ENCODE measurements at regions not wholly inside any gene's neighbourhood (a gene's known extent, or its start where the extent isn't known, plus 50 kb on each side); places are given as distances from the start of the nearest gene placed in this dataset.

GRCh38 chrX:7789200-7789599 is 53.8 kb upstream of the VCX start:
- no peak for DNase-seq

DNA sequence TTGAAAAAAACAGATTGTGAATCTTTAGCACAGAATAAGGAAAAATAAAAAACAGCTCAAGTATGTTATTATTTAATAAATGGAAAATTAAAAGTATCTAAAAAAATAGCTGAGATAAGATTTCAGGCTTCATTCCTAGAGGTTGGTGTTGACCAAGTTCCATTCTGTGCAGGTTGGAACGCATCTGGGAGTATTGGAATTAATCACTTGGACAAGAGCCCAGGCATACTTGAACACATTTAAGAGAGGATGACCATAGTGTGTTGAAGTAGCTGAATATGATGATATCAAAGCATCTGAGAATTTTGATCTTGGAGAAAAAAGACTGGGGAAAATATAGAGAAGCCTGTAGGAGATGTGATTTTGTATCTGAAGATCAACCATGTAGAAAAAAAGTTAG is 54.6 kb upstream of the VCX start:
- no peak for DNase-seq

DNA sequence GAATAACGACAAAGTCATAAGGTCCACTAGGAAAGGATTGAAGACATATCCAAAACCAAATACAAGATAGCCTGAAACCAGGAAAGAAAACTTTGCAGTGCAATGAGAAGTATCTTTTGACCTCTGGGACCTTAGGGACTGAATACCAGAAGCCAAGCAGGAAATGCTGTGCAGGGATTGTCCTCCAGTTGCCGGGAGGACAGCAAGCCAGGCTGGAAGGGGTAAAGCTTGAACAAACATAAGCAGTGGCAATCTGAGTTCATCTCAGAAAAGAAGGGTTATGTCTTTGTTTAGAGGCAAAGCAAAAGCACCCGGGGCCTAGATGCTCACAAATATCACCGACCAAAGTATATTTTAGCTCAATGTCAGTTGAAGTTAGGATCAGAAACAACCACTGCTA is 55.3 kb upstream of the VCX start:
- no peak for DNase-seq

DNA sequence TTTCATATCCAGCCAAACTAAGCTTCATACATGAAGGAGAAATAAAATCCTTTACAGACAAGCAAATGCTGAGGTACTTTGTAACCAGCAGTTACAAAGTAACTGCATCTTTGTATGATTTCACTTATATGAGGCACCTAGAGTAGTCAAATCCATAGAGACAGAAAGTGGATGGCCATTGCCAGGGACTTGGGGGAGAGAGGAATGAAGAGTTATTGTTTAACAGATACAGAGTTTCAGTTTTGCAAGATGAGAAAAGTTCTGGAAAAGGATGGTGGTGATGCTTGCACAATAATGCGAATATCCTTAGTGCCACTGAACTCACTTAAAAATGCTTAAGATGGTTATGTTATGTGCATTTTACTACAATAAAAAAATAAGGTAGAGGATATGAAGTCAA is 58.4 kb upstream of the VCX start:
- DNase-seq: no peak

DNA sequence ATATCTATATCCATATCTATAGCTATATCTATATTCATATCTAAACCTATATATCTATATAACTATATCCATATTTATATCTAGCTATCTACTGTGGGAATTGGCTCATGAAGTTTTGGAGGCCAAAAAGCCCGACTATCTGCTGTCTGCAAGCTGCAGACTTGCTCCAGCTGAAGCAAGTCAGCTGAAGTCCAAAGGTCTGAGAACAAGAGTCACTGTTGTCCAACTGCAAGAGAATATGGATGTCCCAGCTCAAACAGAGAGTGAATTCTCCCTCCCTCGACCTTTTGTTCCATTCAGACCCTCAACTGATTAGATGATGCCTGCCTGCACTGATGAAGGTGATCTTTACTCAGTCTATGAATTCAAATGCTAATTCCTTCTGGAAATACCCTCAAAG is 63.3 kb upstream of the VCX start:
- DNase-seq: no peak

DNA sequence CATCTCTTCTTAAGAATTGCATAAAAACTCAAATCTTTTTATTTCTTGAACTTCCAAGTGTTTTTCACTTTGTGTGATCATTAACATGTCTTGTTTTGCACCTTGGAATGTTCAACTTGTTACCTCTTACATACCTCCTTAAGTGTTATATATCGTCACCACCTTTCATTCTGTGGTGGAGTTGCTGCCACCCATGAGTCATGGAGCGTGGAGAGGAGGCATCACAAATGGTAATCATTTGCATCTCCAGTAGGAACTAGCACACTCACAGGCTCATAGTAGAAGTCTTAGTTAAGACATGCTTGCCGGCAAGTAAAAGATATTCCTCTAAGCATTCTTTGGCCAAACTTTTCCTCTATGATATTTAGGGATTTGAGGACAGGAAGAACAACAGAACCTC is 67.0 kb upstream of the VCX start:
- no peak for DNase-seq

DNA sequence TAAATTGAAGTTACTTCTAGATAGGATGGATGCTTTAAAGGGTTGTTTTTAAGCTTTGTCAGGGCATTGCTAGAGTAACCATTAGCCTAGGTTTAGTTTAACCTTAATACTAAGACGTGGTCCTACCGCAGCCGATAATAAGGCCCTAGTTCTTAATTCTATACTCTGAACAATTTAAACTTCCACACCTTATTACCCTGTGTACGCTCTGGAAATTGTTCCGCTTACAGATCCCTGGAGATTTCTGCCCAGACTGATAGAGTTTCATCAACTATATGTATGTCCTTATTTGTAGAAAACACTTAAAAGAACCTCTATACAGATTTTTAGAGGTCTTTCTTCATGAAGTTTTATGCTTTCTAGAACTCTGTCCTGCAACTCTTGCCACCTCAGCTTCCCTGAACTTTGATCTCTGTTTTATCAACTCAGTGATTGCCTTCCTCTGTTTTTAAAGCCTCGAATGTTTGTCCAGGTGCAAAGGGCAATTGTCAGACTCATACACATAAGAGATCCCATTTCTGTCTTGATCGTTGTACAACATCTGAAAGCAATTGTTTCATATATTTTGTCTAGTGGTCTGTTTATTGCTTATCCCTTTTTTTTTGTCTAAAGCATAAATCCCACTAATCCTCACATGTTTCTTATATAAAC is 71.1 kb upstream of the VCX start:
- no peak for DNase-seq

- no peak for DNase-seq
These were observed 83.1 kb upstream of the VCX start for GRCh38 chrX:7759830-7760229.

GRCh38 chrX:7746856-7747255 is 96.1 kb upstream of the VCX start:
- no peak for DNase-seq

DNA sequence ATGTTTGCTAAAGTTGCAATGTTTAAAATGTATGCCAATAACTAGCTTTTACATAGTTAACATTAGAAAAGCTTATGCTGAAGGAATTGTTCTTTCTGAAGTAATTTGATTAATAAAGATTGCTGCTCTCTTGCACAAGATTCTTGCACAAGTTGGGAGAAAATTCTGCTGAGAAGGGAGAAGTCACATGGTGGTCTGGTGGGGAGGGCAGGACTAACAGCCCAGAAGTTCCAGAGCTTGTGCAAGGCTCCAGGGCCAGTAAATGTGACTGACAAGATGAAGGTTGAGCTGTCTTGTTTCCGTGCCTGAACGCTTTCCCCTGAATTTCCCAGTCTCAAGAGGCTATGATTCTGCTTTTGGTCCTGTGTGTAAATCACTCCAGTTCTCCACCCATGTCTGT is 112.9 kb upstream of the VCX start:
- no peak for DNase-seq

GRCh38 chrX:7720519-7720918 is 122.5 kb upstream of the VCX start:
- no peak for DNase-seq

- no peak for DNase-seq
These were observed 128.6 kb upstream of the VCX start for GRCh38 chrX:7714351-7714750.

- no peak for DNase-seq
These were observed 131.8 kb upstream of the VCX start for GRCh38 chrX:7711167-7711566.

- no peak for DNase-seq
These were observed 133.1 kb upstream of the VCX start for GRCh38 chrX:7709845-7710244.

- no peak for DNase-seq
These were observed 136.9 kb upstream of the VCX start for GRCh38 chrX:7706032-7706431.

- no peak for DNase-seq
These were observed 138.8 kb upstream of the VCX start for GRCh38 chrX:7704205-7704604.

GRCh38 chrX:7698248-7698647 is 144.7 kb upstream of the VCX start:
- no peak for DNase-seq

- no peak for DNase-seq
These were observed 152.1 kb upstream of the VCX start for GRCh38 chrX:7690842-7691241.

DNA sequence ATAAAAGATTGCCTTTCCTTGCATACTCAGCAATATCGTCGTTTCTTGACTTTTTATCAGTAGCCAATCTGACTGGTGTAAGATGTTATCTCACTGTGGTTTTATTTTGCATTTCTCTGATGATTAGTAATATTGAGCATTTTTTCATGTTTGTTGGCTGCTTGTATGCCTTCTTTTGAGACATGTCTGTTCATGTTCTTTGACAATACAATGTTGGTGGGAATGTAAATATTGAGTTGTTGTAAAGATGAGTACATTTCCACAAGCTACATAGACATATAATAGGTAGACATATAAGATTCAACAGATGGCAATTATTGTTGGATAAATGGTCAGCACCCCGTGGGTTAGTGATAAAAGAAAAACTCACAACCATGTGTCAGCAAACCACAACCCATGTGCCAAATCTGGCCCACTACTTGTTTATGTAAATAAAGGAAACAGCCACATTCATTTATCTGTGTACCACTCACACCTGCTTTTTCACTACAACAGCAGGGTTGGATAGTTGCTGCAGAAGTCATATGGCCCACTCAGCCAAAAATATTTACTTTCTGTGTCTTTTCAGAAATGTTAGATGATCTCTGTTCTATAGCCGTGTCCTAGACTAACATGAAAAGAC is 153.1 kb upstream of the VCX start:
- DNase-seq: no peak

DNA sequence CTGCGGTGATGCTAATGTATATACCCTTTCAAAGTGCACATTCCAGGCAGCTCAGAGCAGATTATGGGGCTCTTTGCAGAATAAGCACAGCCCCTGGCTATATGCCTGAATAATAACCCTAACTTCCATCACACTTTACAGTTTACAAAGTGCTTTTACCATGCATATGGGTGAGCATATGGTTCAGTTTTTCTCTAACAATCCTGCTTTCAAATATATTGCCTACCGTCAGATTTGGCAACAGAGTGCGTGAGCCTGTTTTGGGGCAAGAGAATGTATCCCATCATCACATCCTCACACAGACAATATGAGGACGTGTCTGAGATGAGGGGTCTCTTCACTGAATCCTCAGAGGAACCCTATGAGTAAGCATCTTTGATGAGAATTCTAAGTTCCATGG is 162.8 kb upstream of the VCX start:
- DNase-seq: no peak

- no peak for DNase-seq
These were observed 188.7 kb upstream of the VCX start for GRCh38 chrX:7654316-7654715.

GRCh38 chrX:7647831-7648230 is 195.1 kb upstream of the VCX start:
- DNase-seq: no peak

GRCh38 chrX:7641141-7641540 is 201.8 kb upstream of the VCX start:
- no peak for DNase-seq

DNA sequence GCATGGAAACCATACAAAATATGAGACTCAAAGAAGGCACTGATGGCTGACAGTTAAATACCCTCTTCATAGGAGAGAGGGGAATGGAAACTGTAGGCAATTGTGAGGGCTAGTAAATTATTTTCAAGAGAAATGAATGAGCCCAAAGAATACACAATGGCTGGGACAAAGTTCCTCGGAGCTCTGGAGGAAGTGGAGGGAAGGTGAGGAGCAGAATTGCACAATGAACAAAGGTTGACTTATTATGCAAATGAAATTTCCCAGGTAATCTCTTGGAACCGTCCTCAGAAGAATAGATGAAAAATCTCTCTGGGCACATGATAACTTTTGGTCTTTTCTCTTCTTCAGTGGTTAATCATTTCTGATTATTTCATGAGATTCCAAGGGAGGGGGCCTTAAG is 202.6 kb upstream of the VCX start:
- DNase-seq: no peak

- DNase-seq: no peak
These were observed 204.8 kb upstream of the VCX start for GRCh38 chrX:7638078-7638710.
